NCI-H128 (cell line): ENCODE measurements at regions not wholly inside any gene's neighbourhood (a gene's known extent, or its start where the extent isn't known, plus 50 kb on each side); places are given as distances from the start of the nearest gene placed in this dataset.

ENCODE experiments used
- DNase-seq: peaks from one replicate; lab custom pipeline; 2025; ENCODE audit not compliant: unreplicated experiment; lab: John Stamatoyannopoulos, UW

DNA sequence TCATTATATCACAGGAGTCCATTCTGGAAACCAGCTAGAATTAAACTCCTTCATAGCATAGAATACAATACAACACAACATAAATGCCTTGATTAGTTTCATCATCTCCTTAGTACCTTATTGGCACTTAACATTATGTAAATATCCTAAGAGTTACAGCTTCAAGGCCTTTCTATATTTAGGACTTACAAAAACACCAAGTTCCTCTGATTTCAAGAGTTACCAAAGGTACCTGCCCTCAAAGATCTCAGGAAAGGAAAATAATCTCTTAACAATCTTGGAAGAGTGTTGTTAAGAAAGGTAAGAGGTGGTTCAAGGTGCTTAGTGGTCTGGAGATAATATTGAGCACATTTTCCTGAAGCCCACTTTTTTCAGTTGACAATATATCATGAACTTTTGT is 477.7 kb downstream of the IGSF11 start:
- DNase-seq = no peak

DNA sequence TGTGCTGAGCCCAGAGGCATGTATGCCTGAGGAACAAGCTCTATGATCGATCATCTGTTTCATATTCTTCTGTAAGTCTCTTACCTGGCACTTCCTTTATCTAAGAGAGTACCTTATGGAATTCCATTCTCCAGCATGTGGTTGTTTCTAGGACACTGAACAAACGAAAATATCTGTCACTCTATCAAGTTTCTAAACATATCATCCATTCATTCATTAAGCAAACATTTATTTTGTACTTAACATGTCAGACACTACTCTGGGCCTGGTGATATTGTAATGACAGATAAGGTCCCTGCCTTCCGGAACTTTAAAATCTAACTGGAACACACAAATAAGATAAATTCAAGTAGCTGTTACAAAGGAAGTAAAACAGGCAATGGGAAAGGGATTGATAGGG is 477.1 kb downstream of the IGSF11 start:
- DNase-seq = no peak

DNA sequence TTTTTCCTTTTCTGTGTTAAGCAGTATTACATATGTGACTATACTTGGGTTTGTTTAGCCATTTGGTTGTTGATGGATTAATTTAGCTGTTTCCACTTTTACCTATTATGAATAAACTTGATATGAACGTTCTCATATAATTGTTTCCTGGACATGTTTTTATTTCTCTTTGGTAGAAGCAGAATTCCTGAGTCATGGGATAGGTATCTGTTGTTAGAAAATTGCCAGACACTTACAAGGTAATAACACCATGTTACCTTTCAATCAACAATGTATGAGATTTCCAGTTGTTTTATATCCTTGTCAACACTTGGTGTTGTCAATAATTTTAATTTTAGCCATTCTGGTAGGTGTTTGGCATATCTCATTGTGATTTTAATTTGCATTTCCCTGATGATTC is 475.4 kb downstream of the IGSF11 start:
- DNase-seq = no peak

DNA sequence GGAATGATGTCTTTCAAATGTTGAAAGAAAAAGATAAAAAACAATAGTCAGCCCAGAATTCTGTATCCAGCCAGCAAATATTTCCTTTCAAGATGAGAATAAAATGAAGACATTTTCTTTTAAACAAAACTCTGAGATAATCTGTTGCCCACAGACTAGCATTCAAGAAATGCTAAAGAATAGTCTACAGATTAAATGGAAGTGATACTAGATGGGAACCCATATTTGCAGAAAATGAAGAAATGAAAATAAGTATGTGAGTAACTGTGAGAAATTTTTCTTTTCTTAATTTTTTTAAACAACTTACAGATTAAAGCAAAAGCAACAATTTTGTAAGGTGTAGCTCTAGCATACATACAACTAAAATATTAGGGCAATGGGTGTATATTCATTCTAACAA is 469.8 kb downstream of the IGSF11 start:
- no peak for DNase-seq

DNA sequence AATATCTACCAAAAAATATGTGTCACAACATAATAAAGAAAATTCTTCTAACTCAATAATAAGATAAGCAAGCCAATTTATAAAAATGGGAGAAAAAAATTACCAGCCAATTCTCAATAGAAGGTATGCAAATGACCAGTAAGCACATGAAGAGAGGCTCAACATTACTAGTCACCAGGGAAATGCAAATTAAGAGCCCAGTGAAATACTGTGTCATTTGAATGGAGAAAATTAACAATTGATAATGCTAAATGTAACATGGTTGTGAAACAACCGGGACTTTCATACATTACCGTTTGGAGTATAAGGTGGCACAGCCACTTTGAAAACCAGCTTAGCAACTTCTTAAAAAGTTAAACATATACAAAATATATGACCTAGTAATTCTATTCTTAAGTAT is 460.7 kb downstream of the IGSF11 start:
- no peak for DNase-seq

DNA sequence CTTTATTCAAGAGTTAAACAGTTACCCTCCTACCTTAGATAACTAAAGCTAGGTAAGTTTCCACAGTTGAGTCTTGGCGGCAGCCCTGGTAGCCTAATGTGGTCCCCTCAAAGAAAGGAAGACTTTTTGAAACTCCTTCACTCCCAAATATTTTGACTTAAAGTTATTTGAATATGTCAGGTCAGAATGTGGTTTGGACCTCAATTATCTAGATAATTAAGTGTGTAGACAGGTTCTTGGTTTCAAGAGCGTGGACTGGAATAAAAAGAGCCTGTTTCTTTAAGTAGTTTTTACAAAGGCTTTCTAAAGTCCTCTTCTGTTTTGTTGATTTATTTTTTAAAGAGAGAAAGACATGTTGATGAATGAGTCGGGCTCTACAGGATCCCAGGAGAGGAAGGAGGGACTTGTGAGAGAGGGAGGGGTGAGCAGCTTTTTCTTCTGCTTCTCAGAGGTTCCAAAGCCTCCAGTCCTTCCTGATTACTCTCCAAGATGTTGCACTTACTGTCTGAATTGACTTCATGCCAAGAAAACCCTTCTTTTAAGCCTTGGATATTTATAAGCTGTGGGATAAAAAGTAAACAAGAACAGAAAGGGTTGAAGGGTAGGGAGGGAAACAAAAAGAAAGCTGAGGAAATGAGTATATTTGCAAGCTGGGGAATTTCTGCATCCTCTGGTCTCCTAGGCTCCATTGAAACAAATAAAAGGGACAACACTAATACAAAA is 457.4 kb downstream of the IGSF11 start:
- DNase-seq = no peak

DNA sequence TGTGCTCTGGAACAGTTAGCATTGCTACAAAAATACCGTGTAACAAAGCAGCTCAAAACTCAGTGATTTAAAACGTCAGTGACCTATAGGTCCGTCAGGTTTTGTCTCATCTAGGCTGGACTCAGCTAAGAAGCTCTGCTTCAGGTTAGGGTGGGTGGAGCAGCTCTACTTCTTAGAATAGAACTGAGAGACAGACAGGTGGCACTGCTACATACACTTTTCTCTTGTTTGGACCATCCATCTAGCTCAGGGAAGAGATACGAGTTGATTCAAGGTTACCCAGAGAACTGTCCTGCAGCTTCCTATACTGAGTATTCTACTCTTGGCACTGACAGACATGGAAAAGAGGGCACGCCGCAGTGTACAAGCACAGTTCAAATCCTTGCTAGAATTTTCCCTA is 456.1 kb downstream of the IGSF11 start:
- no peak for DNase-seq

DNA sequence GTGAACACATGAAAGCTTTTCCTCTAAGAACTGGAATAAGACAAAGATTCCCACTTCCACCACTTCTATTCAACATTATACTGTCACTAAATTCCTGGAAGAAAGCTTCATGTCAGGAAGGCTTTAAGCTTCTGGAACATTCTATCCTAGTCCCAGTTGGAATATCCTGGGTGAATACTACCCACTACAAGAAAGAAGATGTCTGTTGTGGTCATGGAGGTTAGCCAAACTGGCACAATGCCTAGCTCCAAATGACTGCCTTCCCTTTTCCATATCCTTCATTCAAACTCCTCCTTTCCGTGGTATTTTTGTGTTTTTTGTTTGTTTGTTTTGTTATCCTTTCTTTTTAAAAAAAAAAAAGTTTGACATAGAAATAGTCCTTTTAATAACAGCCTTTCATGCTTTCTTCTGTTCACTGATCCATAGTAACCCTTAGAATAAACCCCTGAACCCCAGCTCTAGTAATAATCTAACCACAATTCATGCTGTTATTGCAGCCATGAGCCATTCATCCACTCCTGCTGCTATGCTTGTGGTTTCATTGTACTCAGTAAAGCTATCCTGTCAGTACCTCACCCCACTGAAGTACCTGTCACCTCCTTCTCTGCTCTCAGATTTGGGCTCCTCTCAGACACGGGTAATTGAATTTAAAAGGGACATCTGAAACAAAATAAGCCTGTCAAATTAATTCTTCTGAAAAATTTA is 447.5 kb downstream of the IGSF11 start:
- peak; percentile 11 for DNase-seq

DNA sequence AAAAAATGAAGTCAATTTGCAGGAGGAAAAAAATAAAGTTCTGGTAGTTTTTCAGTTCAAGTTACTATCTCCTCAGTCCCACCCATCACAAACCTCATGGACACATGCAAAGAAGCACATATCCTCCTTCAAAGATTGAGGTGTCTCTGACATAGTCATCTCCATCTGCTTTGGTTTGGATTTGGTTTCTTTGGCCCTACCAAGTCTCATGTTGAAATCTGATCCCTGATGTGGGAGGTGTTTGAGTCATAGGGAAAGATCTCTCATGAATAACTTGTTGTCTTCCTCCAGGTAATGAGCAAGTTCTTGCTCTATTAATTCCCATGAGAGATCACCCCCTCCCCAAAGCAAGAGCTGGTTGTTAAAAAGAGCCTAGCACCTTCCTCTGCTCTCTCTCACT is 446.8 kb downstream of the IGSF11 start:
- no peak for DNase-seq

DNA sequence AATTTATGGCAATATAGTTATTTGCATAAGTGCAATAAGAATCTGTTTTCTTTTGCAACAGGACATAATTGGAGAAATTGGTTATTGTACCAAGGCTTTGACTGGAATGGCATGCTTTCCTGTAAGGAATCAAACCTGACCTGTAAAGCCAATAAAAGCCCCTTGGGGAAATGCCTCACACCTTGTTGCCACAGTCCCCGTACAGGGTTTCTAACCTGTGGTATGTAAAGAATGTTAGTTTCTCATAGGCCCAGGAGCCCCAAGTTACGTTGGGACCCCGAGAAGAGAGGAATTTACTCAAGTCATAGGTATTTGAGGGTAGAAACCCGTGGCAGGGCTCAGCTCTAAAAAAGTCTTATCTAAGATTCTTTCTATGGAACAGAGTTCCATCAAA is 441.4 kb downstream of the IGSF11 start:
- DNase-seq = no peak

DNA sequence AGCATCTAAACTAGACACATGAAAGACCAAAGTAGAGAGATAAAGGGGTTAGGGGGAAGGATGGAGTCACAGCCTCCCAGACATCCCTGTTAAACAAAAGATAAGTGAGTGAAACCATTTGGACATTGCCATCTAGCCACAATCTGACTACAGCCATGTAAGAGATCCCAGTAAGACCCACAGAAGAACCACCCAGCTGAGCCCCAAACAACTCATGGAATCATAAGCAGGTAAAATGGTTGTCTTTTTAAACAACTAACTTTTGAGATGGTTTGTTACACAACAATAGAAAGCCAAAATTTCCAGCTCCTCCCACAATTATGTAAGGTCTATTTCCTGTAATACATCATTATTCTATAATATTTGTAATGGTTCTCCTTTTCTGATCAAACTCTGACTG is 437.5 kb downstream of the IGSF11 start:
- no peak for DNase-seq

DNA sequence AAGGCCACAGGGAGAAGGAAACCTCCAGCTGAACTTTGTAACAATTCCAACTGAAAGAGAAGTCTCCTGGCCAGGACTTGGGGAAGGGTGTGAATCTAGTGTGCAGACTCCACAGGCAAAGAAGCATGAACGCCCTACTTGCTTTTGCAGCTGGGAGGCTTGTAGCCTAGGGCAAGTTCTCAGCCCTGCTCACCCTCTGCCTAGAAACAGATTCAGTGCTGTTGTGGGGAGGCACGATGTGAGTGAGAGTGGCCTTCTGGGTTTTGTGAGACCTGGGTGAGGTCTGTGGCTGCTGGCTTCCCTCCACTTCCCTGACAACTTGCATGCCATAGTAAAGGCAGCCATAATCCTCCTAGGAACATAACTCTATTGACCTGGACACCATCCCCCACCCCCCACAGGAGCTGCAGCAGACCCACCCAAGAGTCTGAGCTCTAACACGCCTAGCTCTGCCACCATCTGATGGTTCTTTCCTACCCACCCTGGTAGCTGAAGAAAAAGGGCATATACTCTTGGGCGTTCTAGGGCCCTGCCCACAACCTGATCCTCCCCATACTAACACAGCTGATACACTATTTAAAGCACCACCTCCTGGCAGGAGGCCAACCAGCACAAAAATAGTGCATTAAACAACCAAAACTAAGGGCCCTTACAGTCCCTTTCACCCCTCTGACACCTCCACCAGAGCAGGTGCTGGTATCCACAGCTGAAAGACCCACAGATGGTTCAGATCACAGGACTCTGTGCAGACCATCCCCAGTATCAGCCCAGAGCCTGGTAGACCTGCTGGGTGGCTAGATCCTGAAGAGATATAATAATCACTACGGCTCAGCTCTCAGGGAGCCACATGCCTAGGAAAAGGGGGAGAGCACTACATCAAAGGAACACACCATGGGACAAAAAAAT is 426.5 kb downstream of the IGSF11 start:
- DNase-seq = no peak

DNA sequence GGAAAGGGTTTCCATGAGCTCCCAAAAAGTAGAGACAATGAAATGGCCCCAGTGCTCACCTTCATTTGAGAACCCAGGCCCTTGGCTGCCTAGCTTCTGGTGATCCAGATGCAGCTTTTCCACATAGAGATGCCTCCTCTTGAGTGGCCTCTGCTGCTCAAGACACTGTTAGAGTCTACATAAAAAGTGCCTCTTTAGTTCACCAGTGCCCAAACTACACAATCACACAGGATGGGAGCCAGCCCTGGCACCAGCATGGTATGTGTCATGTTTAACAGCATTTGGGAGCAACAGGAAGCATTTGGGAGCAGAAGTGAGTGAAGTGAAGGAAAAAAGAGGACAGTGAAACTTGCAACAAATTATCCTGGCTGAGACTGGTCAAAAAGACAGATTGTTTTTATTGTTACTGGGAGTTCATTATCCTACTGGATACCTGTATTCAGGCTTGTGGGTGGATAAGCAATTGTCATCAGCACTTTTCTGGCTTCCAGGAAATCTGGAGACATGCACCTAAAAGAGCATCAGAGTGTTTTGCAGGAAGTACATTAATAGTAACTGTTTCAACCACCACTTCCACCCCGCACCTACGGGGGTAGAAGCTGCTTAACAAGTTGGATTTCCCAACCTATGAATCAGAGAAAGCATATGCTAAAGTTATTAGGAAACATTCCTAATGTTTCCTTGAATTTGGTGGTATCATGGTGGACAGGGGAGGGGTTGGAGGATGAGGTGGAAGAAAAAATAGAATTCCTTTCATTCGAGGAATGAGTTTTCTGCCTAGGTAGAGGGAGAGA is 416.2 kb downstream of the IGSF11 start:
- DNase-seq = no peak

DNA sequence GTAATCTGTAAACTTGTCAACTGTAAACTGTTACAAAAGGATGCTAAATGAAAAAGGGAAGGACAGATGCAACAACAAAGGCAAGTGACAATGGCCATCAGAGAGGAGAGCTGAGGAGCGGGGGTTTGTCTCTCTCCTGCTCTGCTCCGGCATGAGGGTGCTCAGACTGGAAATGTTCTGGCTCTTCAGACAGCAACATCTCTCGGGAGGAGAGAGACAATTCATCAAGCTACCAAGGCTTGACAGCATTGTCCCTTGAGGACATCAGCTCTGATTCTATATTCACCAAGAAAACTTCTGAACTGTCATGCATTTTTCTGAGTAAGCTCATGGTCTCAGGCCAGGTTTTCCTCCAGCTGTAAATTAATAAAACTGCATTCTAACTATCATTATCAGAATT is 408.2 kb downstream of the IGSF11 start:
- DNase-seq = no peak

DNA sequence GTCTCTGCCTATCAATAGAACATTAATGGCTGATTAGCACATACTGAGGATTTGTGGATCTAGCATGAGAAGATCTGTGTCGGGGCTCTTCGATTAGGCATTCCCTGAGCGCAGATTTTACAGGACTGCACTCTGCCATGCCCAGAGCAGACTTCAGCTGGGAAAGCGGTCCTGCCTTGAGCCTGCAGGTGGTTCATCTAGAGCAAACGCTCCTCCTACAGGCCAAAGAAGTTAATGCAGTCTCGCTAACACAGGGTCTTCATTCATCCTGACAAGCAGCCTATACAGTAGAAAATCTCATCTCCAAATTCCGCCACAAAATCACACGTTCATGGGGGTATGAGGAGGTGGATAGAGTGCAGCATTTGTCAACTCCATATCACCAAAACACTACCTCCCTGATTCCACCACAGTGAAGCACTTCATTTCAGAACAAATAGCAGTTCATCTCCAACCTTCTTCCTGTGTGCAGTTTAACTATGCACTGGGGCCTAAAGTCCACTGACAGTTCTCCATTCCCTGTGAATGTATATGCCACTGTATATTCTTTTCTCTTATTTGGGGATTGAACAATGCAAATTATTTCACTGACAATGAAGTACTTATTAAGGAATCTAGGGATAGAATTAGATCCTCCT is 405.8 kb downstream of the IGSF11 start:
- peak; percentile 53 for DNase-seq

DNA sequence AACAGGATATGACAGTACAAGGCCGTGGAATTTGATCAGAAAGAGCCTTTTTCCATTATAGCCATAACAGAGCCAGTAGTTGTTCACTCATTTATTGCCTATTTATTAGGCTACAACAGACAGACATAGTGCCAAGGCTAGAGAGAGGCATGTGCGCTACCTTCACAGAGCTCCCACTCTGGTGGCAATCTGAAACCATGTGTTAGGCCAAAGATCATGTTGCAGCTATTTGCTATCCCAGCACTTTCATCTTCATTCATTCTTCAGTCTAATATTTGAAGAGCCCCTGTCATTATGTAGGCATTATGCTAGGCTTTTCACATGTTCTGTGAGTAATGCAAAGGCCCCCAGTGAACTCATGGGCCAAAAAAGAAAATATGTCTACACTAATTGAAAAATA is 404.8 kb downstream of the IGSF11 start:
- no peak for DNase-seq

DNA sequence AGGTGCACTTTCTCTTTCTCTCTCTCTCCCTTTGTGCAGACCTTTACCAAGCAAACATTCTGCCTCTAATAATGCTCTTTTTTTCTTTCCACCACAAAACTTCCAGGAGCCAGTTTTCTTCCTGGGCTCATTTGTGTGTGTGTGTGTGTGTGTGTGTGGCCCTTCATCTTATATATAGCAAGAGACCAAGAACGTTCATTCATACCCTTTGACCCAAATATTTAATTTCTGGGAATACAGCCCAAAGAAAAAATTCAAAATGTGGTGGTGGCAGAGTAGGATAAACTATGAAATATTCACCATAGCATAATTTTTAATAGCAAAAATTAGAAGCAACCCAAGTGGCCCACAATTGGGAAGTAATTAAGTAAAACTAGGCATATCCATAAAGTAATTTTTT is 398.9 kb downstream of the IGSF11 start:
- DNase-seq = no peak

DNA sequence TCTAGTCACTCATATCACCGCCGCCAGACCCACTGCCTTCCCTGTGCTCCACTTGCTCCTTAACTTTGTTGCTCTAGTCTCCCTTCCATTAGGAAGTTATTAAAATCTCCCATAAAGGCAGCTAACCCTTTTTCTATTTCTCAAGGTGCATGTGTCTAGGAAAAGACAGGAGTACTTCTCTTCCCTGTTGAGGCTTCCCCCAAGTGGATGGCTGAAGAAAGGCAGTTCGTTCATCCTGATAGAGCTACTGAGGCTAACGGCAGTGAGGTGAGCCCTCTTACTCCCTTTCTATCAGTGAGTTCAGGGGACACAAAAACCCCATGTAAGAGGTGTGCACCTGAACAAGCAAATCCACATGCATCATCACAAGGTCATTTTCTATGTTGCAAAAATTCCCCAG is 397.8 kb downstream of the IGSF11 start:
- DNase-seq = no peak

DNA sequence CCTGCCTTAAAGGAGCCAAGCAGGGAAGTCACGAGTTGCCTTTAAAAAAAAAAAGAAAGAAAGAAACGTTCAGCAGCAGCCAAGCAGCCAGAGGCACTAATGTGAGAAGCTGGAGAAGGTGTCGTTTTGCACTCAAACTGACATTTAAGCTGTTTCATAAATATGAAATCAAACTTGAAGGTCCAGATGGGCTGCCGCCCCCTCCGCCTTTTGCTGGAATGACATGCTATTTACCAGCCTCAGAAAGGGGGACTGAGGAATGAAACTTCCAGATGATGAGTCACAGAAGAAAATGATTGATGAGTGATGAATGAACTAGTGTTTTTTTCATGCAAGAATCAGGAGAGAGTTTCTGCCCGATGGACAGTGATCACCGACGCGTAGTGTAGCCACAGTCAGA is 396.8 kb downstream of the IGSF11 start:
- DNase-seq = no peak

DNA sequence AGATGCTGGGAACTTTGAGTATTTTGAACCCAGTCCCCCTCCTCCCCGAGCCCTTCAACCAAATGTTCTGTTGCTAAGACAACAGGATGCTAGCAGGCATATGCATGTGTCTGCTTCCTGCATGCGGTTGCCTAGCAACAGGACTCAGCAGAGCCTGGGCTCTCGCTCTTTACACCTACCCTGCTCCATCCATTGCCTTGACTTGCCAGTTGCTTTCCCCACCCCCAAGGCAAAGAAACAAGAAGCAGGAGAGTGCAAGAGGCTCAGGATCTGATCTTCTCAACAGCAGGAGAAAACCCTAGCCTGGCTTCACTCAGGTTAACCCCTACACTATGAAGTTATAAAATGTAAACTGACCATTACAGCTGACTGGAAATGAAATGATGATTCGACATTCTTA is 393.0 kb downstream of the IGSF11 start:
- DNase-seq = peak; percentile 63

DNA sequence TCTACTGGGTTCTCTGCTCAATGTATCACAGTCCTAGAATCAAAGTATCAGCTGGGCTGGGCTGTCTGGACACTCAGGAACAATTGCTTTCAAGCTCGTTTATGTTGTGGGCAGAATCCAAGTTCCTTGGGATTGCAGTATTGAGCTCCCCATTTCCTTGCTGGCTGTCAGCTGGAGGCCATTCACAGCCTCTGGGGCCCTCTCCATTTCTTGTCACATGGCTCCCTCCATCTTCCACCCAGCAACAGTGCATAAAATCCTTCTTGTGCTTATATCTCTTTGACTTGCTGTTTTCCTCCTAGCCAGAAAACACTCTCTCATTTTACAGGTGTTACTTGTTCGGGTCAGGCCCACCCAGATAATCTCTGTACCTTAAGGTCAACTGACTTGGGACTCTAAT is 363.5 kb downstream of the IGSF11 start:
- no peak for DNase-seq
